Breast epithelium (tissue), 3 donors: ENCODE measurements at regions not wholly inside any gene's neighbourhood (a gene's known extent, or its start where the extent isn't known, plus 50 kb on each side); places are given as distances from the start of the nearest gene placed in this dataset.

Source experiments
- CTCF ChIP-seq, 3 donors: fragments of 450-650 bp; IDR thresholded peaks; one replicate each; pipeline ENCODE4 v1.5.1; 2016 to 2017; ENCODE audit warnings: antibody characterized with exemption in 3 of 3, mild to moderate bottlenecking in 3 of 3, moderate library complexity in 3 of 3
- POLR2AphosphoS5 ChIP-seq, 3 donors: sonication (generic); formaldehyde crosslinking; IDR thresholded peaks; one replicate each; pipeline ENCODE4 v1.6.1; 2017; ENCODE audit warnings: antibody characterized with exemption in 3 of 3

- TF ChIP-seq CTCF (IDR thresholded peaks at IDR 0.05) (no peak), POLR2AphosphoS5 (IDR thresholded peaks at IDR 0.05) (no peak)
Observed at GRCh38 chr14:84403585-84403984, 1126.4 kb upstream of the FLRT2 start.
